ENCODE measurements at regions not wholly inside any gene's neighbourhood (a gene's known extent, or its start where the extent isn't known, plus 50 kb on each side); places are given as distances from the start of the nearest gene placed in this dataset.

- in situ Hi-C loops (cut with MboI; ENCODE audit: low sequenced_read_pairs): no loop called here
Observed at GRCh38 chr1:221286399-221286798, 407.2 kb downstream of the HLX start.

- in situ Hi-C loops (cut with MboI; ENCODE audit: low sequenced_read_pairs): no loop called here
Observed at GRCh38 chr1:221289103-221289502, 409.9 kb downstream of the HLX start.

GRCh38 chr1:221290669-221291068 lies 411.4 kb downstream of the HLX start:
- in situ Hi-C loops (cut with MboI; ENCODE audit: low sequenced_read_pairs): no loop called here

- in situ Hi-C loops (cut with MboI; ENCODE audit: low sequenced_read_pairs): no loop called here
Observed at GRCh38 chr1:221291113-221291512, 411.9 kb downstream of the HLX start.

GRCh38 chr1:221292652-221293051 lies 413.4 kb downstream of the HLX start:
- in situ Hi-C loops (cut with MboI; ENCODE audit: low sequenced_read_pairs): no loop called here

GRCh38 chr1:221294242-221294641 lies 415.0 kb downstream of the HLX start:
- in situ Hi-C loops (cut with MboI; ENCODE audit: low sequenced_read_pairs): no loop called here

GRCh38 chr1:221302357-221302756 lies 423.1 kb downstream of the HLX start:
- in situ Hi-C loops (cut with MboI; ENCODE audit: low sequenced_read_pairs): no loop called here

- in situ Hi-C loops (cut with MboI; ENCODE audit: low sequenced_read_pairs): no loop called here
Observed at GRCh38 chr1:221302810-221303209, 423.6 kb downstream of the HLX start.

- in situ Hi-C loops (cut with MboI; ENCODE audit: low sequenced_read_pairs): no loop called here
Observed at GRCh38 chr1:221303623-221304022, 424.4 kb downstream of the HLX start.

- in situ Hi-C loops (cut with MboI; ENCODE audit: low sequenced_read_pairs): no loop called here
Observed at GRCh38 chr1:221306239-221306638, 427.0 kb downstream of the HLX start.

- in situ Hi-C loops (cut with MboI; ENCODE audit: low sequenced_read_pairs): no loop called here
Observed at GRCh38 chr1:221308534-221309511, 429.6 kb downstream of the HLX start.

- in situ Hi-C loops (cut with MboI; ENCODE audit: low sequenced_read_pairs): no loop called here
Observed at GRCh38 chr1:221309723-221310122, 430.5 kb downstream of the HLX start.

GRCh38 chr1:221310180-221310579 lies 430.9 kb downstream of the HLX start:
- in situ Hi-C loops (cut with MboI; ENCODE audit: low sequenced_read_pairs): no loop called here

GRCh38 chr1:221315330-221315729 lies 426.6 kb downstream of the DUSP10 start:
- in situ Hi-C loops (cut with MboI; ENCODE audit: low sequenced_read_pairs): no loop called here

GRCh38 chr1:221316491-221317056 lies 425.3 kb downstream of the DUSP10 start:
- in situ Hi-C loops (cut with MboI; ENCODE audit: low sequenced_read_pairs): no loop called here

GRCh38 chr1:221317537-221317936 lies 424.4 kb downstream of the DUSP10 start:
- in situ Hi-C loops (cut with MboI; ENCODE audit: low sequenced_read_pairs): no loop called here

GRCh38 chr1:221327954-221328353 lies 413.9 kb downstream of the DUSP10 start:
- in situ Hi-C loops (cut with MboI; ENCODE audit: low sequenced_read_pairs): no loop called here

- in situ Hi-C loops (cut with MboI; ENCODE audit: low sequenced_read_pairs): no loop called here
Observed at GRCh38 chr1:221328371-221328770, 413.5 kb downstream of the DUSP10 start.

- in situ Hi-C loops (cut with MboI; ENCODE audit: low sequenced_read_pairs): no loop called here
Observed at GRCh38 chr1:221331273-221332183, 410.4 kb downstream of the DUSP10 start.

- in situ Hi-C loops (cut with MboI; ENCODE audit: low sequenced_read_pairs): no loop called here
Observed at GRCh38 chr1:221334062-221334461, 407.8 kb downstream of the DUSP10 start.
